OCI-LY7 (cell line): ENCODE measurements at regions not wholly inside any gene's neighbourhood (a gene's known extent, or its start where the extent isn't known, plus 50 kb on each side); places are given as distances from the start of the nearest gene placed in this dataset.

ENCODE experiments used
- BruUV-seq: library from RNA; stranded (reverse); fragments of 400-500 nt; replicated peaks from 2 replicates; lab custom pipeline; 2021; lab: Mats Ljungman, UMichigan
- CTCF ChIA-PET: fragments of 300-600 bp; sonication (Branson Sonifier 250); formaldehyde crosslinking; loops from one replicate; lab custom pipeline; 2022; ENCODE audit warnings: antibody characterized with exemption; ENCODE audit not compliant: unreplicated experiment; lab: Charles Lee
- POLR2A ChIA-PET: fragments of 300-600 bp; sonication (Branson Sonifier 250); formaldehyde crosslinking; loops from one replicate; lab custom pipeline; 2022; ENCODE audit warnings: antibody characterized with exemption; lab: Charles Lee
- DNase-seq: peaks from one replicate; pipeline ENCODE4 v3.0.0-alpha.2; 2015; ENCODE audit warnings: low spot score
- H2AFZ ChIP-seq: fragments of 200-600 bp; sonication (generic), shearing (Covaris generic); 2 replicates; pipeline ENCODE4 v1.6.1; 2014; ENCODE audit warnings: mild to moderate bottlenecking, antibody characterized with exemption, low read length, moderate library complexity
- H3K27ac ChIP-seq: fragments of 200-600 bp; sonication (generic); 2 replicates; pipeline ENCODE4 v1.5.1; 2014; ENCODE audit warnings: mixed run types, low read depth, mild to moderate bottlenecking, moderate library complexity, low read length, inconsistent platforms; ENCODE audit not compliant: poor library complexity, severe bottlenecking
- H3K36me3 ChIP-seq: fragments of 200-600 bp; sonication (generic); 2 replicates; pipeline ENCODE4 v1.6.1; 2014; ENCODE audit warnings: mild to moderate bottlenecking, antibody characterized with exemption, low read length, moderate library complexity, mixed read lengths; ENCODE audit not compliant: insufficient read depth
- H3K4me1 ChIP-seq: fragments of 200-600 bp; sonication (generic); 2 replicates; pipeline ENCODE4 v1.5.1; 2014; ENCODE audit warnings: mild to moderate bottlenecking, low read length; ENCODE audit not compliant: insufficient read depth, poor library complexity, severe bottlenecking
- H3K4me2 ChIP-seq: fragments of 200-600 bp; sonication (generic); 2 replicates; pipeline ENCODE4 v1.6.1; 2014; ENCODE audit warnings: mild to moderate bottlenecking, low read length
- H3K4me3 ChIP-seq: fragments of 200-600 bp; sonication (generic); 2 replicates; pipeline ENCODE4 v1.5.1; 2014; ENCODE audit warnings: mild to moderate bottlenecking, low read depth, low read length; ENCODE audit not compliant: poor library complexity, severe bottlenecking
- H3K79me2 ChIP-seq: fragments of 200-600 bp; sonication (generic); 2 replicates; pipeline ENCODE4 v1.6.1; 2016; ENCODE audit warnings: low read depth, mild to moderate bottlenecking, low read length, moderate library complexity, mixed read lengths; ENCODE audit not compliant: insufficient read depth
- H3K9me2 ChIP-seq: fragments of 200-600 bp; sonication (generic); 2 replicates; pipeline ENCODE4 v1.6.1; 2016; ENCODE audit warnings: mild to moderate bottlenecking, low read length, mixed read lengths; ENCODE audit not compliant: insufficient read depth
- H3K9me3 ChIP-seq: fragments of 200-600 bp; sonication (generic); 2 replicates; pipeline ENCODE4 v1.6.1; 2014; ENCODE audit warnings: mild to moderate bottlenecking, mixed run types, low read length, mixed read lengths
- H4K20me1 ChIP-seq: fragments of 200-600 bp; sonication (generic); 2 replicates; pipeline ENCODE4 v1.6.1; 2014; ENCODE audit warnings: mild to moderate bottlenecking, antibody characterized with exemption, low read length, moderate library complexity, mixed read lengths; ENCODE audit not compliant: insufficient read depth
- CTCF ChIP-seq: fragments of 200-600 bp; sonication (generic); conservative IDR thresholded peaks from 2 replicates; pipeline ENCODE4 v1.5.1; 2014; ENCODE audit warnings: mild to moderate bottlenecking, antibody characterized with exemption, low read length, moderate library complexity, mixed read lengths
- EZH2phosphoT487 ChIP-seq: fragments of 200-600 bp; sonication (generic); IDR thresholded peaks from 2 replicates; pipeline ENCODE4 v1.6.1; 2018; ENCODE audit warnings: low read depth, borderline replicate concordance, mild to moderate bottlenecking, mixed run types, antibody characterized with exemption, low read length, moderate library complexity, mixed read lengths
- intact Hi-C: fragments of 100-400 bp; cut with micrococcal nuclease; formaldehyde crosslinking; loops from one replicate; pipeline ENCODE4 v1.10.0; 2022; ENCODE audit not compliant: unreplicated experiment

GRCh38 chr1:30328401-30329262 is 394.8 kb downstream of the MATN1 start:
- no peaks in the 10 kb centered on the region for H4K20me1 ChIP-seq
- no peaks in the 10 kb centered on the region for H3K4me1 ChIP-seq
- H3K9me2 ChIP-seq: no peaks in the 10 kb centered on the region
- no peaks in the 10 kb centered on the region for H3K79me2 ChIP-seq
- no peak for TF ChIP-seq EZH2phosphoT487
- TF ChIP-seq CTCF: no peak
- no peak overlapping the region for H3K27ac ChIP-seq
- ChIA-PET POLR2A (no interaction called here), CTCF (no interaction called here)
- intact Hi-C loops: no loop called here
- H2AFZ ChIP-seq: no peak overlapping the region
- BruUV-seq: no TSS peak
- H3K4me2 ChIP-seq: no peak overlapping the region
- H3K36me3 ChIP-seq: no peaks in the 10 kb centered on the region
- no peak overlapping the region for H3K4me3 ChIP-seq
- DNase-seq: no peak
- no peaks in the 10 kb centered on the region for H3K9me3 ChIP-seq

- Histone ChIP-seq H3K4me3 (no peak overlapping the region), H3K36me3 (no peaks in the 10 kb centered on the region), H3K27ac (no peak overlapping the region), H3K4me2 (no peak overlapping the region), H3K79me2 (no peaks in the 10 kb centered on the region), H2AFZ (no peak overlapping the region), H3K9me3 (no peaks in the 10 kb centered on the region), H4K20me1 (no peaks in the 10 kb centered on the region), H3K9me2 (no peaks in the 10 kb centered on the region), H3K4me1 (no peaks in the 10 kb centered on the region)
- TF ChIP-seq EZH2phosphoT487 (no peak), CTCF (no peak)
- CTCF ChIA-PET: no interaction called here
- no TSS peak for BruUV-seq
- DNase-seq: no peak
- POLR2A ChIA-PET: no interaction called here
- intact Hi-C loops: no loop called here
These were observed 395.4 kb downstream of the MATN1 start for GRCh38 chr1:30328100-30328370.

- Histone ChIP-seq H3K4me2 (no peak overlapping the region), H3K79me2 (no peaks in the 10 kb centered on the region), H4K20me1 (no peaks in the 10 kb centered on the region), H3K9me3 (no peaks in the 10 kb centered on the region), H3K27ac (no peak overlapping the region), H2AFZ (no peak overlapping the region), H3K36me3 (no peaks in the 10 kb centered on the region), H3K4me1 (no peaks in the 10 kb centered on the region), H3K9me2 (no peaks in the 10 kb centered on the region), H3K4me3 (no peak overlapping the region)
- intact Hi-C loops: no loop called here
- no peak for DNase-seq
- ChIA-PET CTCF (no interaction called here), POLR2A (no interaction called here)
- BruUV-seq: no TSS peak
- no peak for TF ChIP-seq EZH2phosphoT487
- TF ChIP-seq CTCF: no peak
These were observed 395.9 kb downstream of the MATN1 start for GRCh38 chr1:30327370-30328099.
